SK-N-MC (cell line): ENCODE measurements at regions not wholly inside any gene's neighbourhood (a gene's known extent, or its start where the extent isn't known, plus 50 kb on each side); places are given as distances from the start of the nearest gene placed in this dataset.

Experiments used
- FOXP2 ChIP-seq: optimal IDR thresholded peaks from 2 replicates; pipeline ENCODE3; 2011; ENCODE audit warnings: mild to moderate bottlenecking, moderate library complexity; ENCODE audit not compliant: insufficient read depth; ENCODE audit errors: extremely low read length, control extremely low read depth
- POLR2AphosphoS5 ChIP-seq: IDR thresholded peaks from 2 replicates; pipeline ENCODE4 v1.6.1; 2012; ENCODE audit warnings: mild to moderate bottlenecking, low read depth, low read length, borderline replicate concordance

DNA sequence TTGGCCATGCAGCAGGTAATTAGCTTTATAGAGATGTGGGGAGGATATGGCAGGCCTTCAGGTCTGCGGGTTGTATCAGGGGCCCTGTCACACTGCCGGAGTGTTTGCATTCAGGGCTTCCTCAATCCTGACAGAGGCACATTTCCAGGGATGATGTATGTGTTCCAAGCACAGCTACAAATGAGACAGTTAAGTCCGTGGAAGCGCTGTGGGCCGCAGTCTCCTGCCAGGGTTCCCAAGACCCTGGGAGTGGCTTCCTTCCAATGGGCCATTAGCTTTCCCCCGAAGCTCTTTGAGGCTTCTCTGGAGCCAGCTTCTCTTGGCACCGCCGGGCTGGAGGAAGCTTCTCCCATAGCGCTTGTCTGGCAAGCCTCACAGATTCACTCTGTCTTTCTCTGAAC is 1524.7 kb upstream of the TMEM132C start:
- no peak for TF ChIP-seq POLR2AphosphoS5
- no peak for TF ChIP-seq FOXP2
